NCI-H526 (cell line): ENCODE measurements at regions not wholly inside any gene's neighbourhood (a gene's known extent, or its start where the extent isn't known, plus 50 kb on each side); places are given as distances from the start of the nearest gene placed in this dataset.

Experiments used
- DNase-seq, 2 experiments: peaks; one replicate each; lab custom pipeline; 2025; lab: John Stamatoyannopoulos, UW

DNA sequence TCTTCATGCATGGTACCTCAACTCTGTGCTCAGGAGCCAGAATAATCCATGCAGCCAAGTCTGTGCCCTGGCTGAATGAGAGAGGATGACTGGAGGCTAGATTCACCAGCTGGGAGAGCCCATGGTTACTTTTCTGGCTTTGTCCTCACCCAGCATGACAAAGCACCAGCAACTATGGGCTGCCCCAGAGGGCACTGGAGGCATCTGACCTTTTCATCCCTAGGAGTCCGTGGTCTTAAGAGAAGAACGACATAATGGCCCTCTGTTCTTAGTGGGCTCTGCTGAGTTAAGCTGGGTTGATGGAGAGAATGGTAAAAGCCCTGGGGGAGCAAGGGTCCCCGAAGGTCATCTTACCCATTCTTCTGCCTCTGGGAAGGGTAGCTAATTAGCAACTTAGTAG, 54.6 kb upstream of the TNP1 start:
- DNase-seq = no peak

DNA sequence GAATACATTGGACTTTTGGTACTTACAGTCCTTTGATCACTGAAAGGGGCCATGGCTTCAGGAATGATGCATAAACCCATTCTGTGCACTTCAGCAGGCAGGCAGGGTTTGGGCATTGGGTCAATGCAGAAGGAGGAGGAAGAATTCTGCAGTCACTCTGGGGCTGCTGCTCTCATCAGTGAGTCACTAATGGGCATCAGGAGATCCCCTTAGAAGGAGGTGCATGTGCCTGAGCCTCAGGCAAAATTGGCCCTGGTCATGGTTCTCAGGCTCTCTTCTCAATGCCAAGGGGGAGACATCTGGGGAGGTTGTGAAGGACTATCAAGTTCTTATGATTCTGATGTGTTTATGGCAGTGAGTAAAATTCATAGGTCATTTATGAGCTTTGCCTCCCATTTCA, 52.0 kb upstream of the TNP1 start:
- DNase-seq = no peak

GRCh38 chr2:216911008-216911407, 51.1 kb upstream of the TNP1 start:
- no peak for DNase-seq

DNA sequence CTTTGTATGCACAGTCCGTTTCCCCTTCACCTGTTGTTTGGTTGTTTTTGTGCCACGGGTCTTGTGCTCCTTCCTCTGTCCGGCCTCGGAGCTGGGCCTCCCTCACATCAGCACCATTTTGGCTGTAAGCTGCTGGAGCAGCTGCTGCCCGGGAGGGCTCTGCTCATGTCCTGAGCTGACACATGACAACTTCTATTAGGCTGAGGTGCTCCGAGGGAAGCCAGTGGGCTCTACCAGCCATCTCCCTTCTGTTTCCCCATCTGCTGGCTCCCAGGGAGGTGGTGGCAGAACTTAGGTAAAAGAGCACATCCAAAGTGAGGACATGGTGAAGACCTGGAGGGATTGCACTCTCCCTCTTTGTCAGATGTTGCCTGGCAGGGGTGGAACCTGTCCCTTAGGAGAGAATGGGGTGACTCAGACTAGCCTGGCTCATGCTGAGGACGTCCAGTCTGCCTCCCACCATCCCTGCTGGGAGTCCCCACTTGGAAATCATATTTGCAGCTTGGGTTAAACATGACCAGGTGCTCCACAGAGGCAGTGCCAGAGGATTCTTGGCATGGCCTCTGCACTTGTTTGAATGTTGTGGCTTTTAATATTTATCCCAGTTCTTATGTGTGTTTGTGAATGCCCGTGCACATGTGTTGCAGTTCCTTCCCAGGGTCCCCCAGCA, 49.8 kb upstream of the TNP1 start:
- DNase-seq = no peak
